ENCODE measurements at regions not wholly inside any gene's neighbourhood (a gene's known extent, or its start where the extent isn't known, plus 50 kb on each side); places are given as distances from the start of the nearest gene placed in this dataset.
"Not testable (repeated sequence)": the region's sequence is repeated elsewhere in the genome, so short reads cannot be mapped to it uniquely, and the experiment has no call there.

GRCh38 chr2:167336213-167336612 lies 447.9 kb downstream of the XIRP2 start:
- no peak for DNase-seq (ENCODE audit: low read depth in 4 of 6, low spot score in 6 of 6)
- WGBS (ENCODE audit: insufficient coverage) = no CpG with 5 or more reads among the region's 2 CpGs
- no peaks in the 10 kb centered on the region for H3K9me3 ChIP-seq (ENCODE audit: control insufficient read depth, insufficient read depth, low read length)
- H3K4me1 ChIP-seq (ENCODE audit: control insufficient read depth, insufficient read depth, low read length) = peaks cover 9% of the 10 kb centered on the region
- H3K27ac ChIP-seq (ENCODE audit: low read depth, low read length) = no peak overlapping the region
- H3K36me3 ChIP-seq (ENCODE audit: control insufficient read depth, insufficient read depth, low read length) = no peaks in the 10 kb centered on the region
- H3K4me3 ChIP-seq (ENCODE audit: low read depth, low read length) = no peak overlapping the region
- no peaks in the 10 kb centered on the region for H3K27me3 ChIP-seq (ENCODE audit: control insufficient read depth, insufficient read depth, low read length)

DNA sequence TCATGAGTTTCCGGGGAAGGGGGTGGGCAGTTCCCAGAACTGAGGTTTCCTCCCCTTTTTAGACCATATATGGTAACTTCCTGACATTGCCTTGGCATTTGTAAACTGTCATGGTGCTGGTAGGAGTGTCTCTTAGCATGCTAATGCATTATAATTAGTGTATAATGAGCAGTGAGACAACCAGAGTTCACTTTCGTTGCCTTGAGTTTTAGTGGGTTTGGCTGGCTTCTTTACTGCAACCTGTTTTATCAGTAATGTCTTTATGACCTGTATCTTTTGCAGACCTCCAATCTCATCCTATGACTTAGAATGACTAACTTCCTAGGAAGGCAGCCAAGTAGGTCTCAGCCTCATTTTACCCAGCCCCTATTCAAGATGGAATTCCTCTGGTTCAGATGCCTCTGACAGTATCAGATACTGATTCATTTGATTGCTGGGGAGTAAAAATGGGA lies 447.3 kb downstream of the XIRP2 start:
- H3K4me3 ChIP-seq (ENCODE audit: low read depth, low read length) = no peak overlapping the region
- H3K27me3 ChIP-seq (ENCODE audit: control insufficient read depth, insufficient read depth, low read length) = no peaks in the 10 kb centered on the region
- H3K9me3 ChIP-seq (ENCODE audit: control insufficient read depth, insufficient read depth, low read length) = no peaks in the 10 kb centered on the region
- peaks cover 10% of the 10 kb centered on the region for H3K4me1 ChIP-seq (ENCODE audit: control insufficient read depth, insufficient read depth, low read length)
- WGBS (ENCODE audit: insufficient coverage) = no CpG with 5 or more reads among the region's 2 CpGs
- H3K36me3 ChIP-seq (ENCODE audit: control insufficient read depth, insufficient read depth, low read length) = no peaks in the 10 kb centered on the region
- no peak overlapping the region for H3K27ac ChIP-seq (ENCODE audit: low read depth, low read length)
- no peak for DNase-seq (ENCODE audit: low read depth in 4 of 6, low spot score in 6 of 6)

GRCh38 chr2:167334146-167334742 lies 446.0 kb downstream of the XIRP2 start:
- Histone ChIP-seq H3K27ac (ENCODE audit: low read depth, low read length) (no peak overlapping the region), H3K4me1 (ENCODE audit: control insufficient read depth, insufficient read depth, low read length) (peaks cover 10% of the 10 kb centered on the region), H3K4me3 (ENCODE audit: low read depth, low read length) (no peak overlapping the region), H3K36me3 (ENCODE audit: control insufficient read depth, insufficient read depth, low read length) (no peaks in the 10 kb centered on the region), H3K9me3 (ENCODE audit: control insufficient read depth, insufficient read depth, low read length) (no peaks in the 10 kb centered on the region), H3K27me3 (ENCODE audit: control insufficient read depth, insufficient read depth, low read length) (no peaks in the 10 kb centered on the region)
- DNase-seq (ENCODE audit: low read depth in 4 of 6, low spot score in 6 of 6) = peak in 1 of 6 donors; percentile 63
- WGBS (ENCODE audit: insufficient coverage) = no CpG with 5 or more reads among the region's 1 CpG

- no CpG with 5 or more reads among the region's 3 CpGs for WGBS (ENCODE audit: insufficient coverage)
- Histone ChIP-seq H3K4me1 (ENCODE audit: control insufficient read depth, insufficient read depth, low read length) (peaks cover 10% of the 10 kb centered on the region), H3K27ac (ENCODE audit: low read depth, low read length) (no peak overlapping the region), H3K9me3 (ENCODE audit: control insufficient read depth, insufficient read depth, low read length) (no peaks in the 10 kb centered on the region), H3K36me3 (ENCODE audit: control insufficient read depth, insufficient read depth, low read length) (no peaks in the 10 kb centered on the region), H3K4me3 (ENCODE audit: low read depth, low read length) (no peak overlapping the region), H3K27me3 (ENCODE audit: control insufficient read depth, insufficient read depth, low read length) (no peaks in the 10 kb centered on the region)
- DNase-seq (ENCODE audit: low read depth in 4 of 6, low spot score in 6 of 6) = no peak
Measured at GRCh38 chr2:167333245-167333644, 445.0 kb downstream of the XIRP2 start.

- 70% methylated on average over 2 of the region's 2 CpGs for WGBS (ENCODE audit: insufficient coverage)
- H3K36me3 ChIP-seq (ENCODE audit: control insufficient read depth, insufficient read depth, low read length) = no peaks in the 10 kb centered on the region
- H3K4me1 ChIP-seq (ENCODE audit: control insufficient read depth, insufficient read depth, low read length) = peaks cover 10% of the 10 kb centered on the region
Measured at GRCh38 chr2:167332358-167332757, 444.1 kb downstream of the XIRP2 start.

GRCh38 chr2:167331636-167332232 lies 443.5 kb downstream of the XIRP2 start:
- DNase-seq (ENCODE audit: low read depth in 4 of 6, low spot score in 6 of 6) = peak in 1 of 6 donors; percentile 22
- Histone ChIP-seq H3K36me3 (ENCODE audit: control insufficient read depth, insufficient read depth, low read length) (no peaks in the 10 kb centered on the region), H3K9me3 (ENCODE audit: control insufficient read depth, insufficient read depth, low read length) (no peaks in the 10 kb centered on the region), H3K4me1 (ENCODE audit: control insufficient read depth, insufficient read depth, low read length) (peaks cover 10% of the 10 kb centered on the region), H3K27me3 (ENCODE audit: control insufficient read depth, insufficient read depth, low read length) (no peaks in the 10 kb centered on the region), H3K4me3 (ENCODE audit: low read depth, low read length) (no peak overlapping the region), H3K27ac (ENCODE audit: low read depth, low read length) (no peak overlapping the region)
- WGBS (ENCODE audit: insufficient coverage) = 33% methylated on average over 4 of the region's 5 CpGs

More at GRCh38 chr2:167332358-167332757, 444.1 kb downstream of the XIRP2 start:
- Histone ChIP-seq H3K27me3 (ENCODE audit: control insufficient read depth, insufficient read depth, low read length) (no peaks in the 10 kb centered on the region), H3K27ac (ENCODE audit: low read depth, low read length) (no peak overlapping the region), H3K9me3 (ENCODE audit: control insufficient read depth, insufficient read depth, low read length) (no peaks in the 10 kb centered on the region), H3K4me3 (ENCODE audit: low read depth, low read length) (no peak overlapping the region)
- DNase-seq (ENCODE audit: low read depth in 4 of 6, low spot score in 6 of 6) = no peak

DNA sequence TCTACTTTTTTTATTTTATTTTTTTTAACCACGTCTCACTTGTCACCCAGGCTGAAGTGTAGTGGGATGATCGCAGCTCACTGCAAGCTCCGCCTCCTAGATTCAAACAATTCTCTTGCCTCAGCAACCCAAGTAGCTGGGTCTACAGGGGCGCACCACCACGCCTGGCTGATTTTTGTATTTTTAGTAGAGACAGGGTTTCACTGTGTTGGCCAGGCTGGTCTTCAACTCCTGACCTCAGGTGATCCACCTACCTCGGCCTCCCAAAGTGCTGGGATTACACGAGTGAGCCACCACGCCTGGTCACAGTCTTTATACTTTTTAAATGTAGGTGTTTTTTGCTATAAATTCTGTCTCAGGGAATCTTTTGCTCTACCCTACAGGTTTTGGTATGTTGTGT lies 440.5 kb downstream of the XIRP2 start:
- 100% methylated on average over 2 of the region's 8 CpGs for WGBS (ENCODE audit: insufficient coverage)
- H3K9me3 ChIP-seq (ENCODE audit: control insufficient read depth, insufficient read depth, low read length); H3K36me3 ChIP-seq (ENCODE audit: control insufficient read depth, insufficient read depth, low read length); H3K4me3 ChIP-seq (ENCODE audit: low read depth, low read length); DNase-seq (ENCODE audit: low read depth in 4 of 6, low spot score in 6 of 6); H3K27ac ChIP-seq (ENCODE audit: low read depth, low read length); H3K27me3 ChIP-seq (ENCODE audit: control insufficient read depth, insufficient read depth, low read length): not testable (repeated sequence)
- H3K4me1 ChIP-seq (ENCODE audit: control insufficient read depth, insufficient read depth, low read length) = peaks cover 10% of the 10 kb centered on the region

DNA sequence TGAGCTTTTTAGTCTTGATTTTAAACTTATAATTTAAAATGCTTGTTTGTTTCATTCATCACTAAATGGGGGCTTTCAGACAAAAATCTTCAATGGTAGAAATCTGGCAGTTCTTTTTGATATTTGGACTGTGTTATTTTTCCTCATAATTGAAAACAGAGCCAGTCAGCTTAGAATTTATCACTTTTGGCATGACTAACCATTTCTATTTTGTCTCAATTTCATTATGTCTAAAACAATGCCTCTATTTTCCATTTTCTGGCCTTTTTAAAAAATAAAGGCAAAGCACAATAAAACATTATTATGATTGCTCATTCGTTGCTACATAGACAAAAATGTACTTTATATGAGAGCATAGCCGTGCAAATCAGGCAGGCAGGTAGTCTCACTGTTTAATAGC lies 434.5 kb downstream of the XIRP2 start:
- Histone ChIP-seq H3K4me1 (ENCODE audit: control insufficient read depth, insufficient read depth, low read length) (no peaks in the 10 kb centered on the region), H3K9me3 (ENCODE audit: control insufficient read depth, insufficient read depth, low read length) (no peaks in the 10 kb centered on the region), H3K27ac (ENCODE audit: low read depth, low read length) (no peak overlapping the region), H3K4me3 (ENCODE audit: low read depth, low read length) (no peak overlapping the region), H3K36me3 (ENCODE audit: control insufficient read depth, insufficient read depth, low read length) (no peaks in the 10 kb centered on the region), H3K27me3 (ENCODE audit: control insufficient read depth, insufficient read depth, low read length) (no peaks in the 10 kb centered on the region)
- no peak for DNase-seq (ENCODE audit: low read depth in 4 of 6, low spot score in 6 of 6)
- 40% methylated on average over 1 of the region's 2 CpGs for WGBS (ENCODE audit: insufficient coverage)

DNA sequence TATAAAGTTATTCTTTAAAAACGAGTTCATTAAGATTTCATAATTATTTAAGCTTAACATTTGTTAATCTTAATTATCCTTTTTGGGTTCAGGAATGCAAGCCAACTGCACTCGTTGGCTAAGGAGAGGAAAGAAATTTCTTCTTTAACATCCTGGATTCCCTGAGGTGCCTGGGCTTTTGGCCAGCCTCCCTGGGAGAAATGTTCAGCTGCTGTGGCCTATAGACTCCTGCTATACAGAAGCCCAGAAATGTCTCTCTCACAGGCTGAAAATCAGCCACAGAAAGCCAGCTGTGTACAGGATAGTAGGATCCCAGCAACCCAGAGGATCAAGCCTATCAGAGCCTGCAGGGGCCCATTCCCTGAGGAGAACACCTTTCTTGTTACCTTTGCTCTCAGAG lies 430.3 kb downstream of the XIRP2 start:
- Histone ChIP-seq H3K36me3 (ENCODE audit: control insufficient read depth, insufficient read depth, low read length) (no peaks in the 10 kb centered on the region), H3K27me3 (ENCODE audit: control insufficient read depth, insufficient read depth, low read length) (no peaks in the 10 kb centered on the region), H3K4me3 (ENCODE audit: low read depth, low read length) (no peak overlapping the region), H3K4me1 (ENCODE audit: control insufficient read depth, insufficient read depth, low read length) (no peaks in the 10 kb centered on the region), H3K9me3 (ENCODE audit: control insufficient read depth, insufficient read depth, low read length) (no peaks in the 10 kb centered on the region), H3K27ac (ENCODE audit: low read depth, low read length) (peak overlapping the region; percentile 22)
- 20% methylated on average over 1 of the region's 2 CpGs for WGBS (ENCODE audit: insufficient coverage)
- DNase-seq (ENCODE audit: low read depth in 4 of 6, low spot score in 6 of 6) = peak in 1 of 6 donors; percentile 48

DNA sequence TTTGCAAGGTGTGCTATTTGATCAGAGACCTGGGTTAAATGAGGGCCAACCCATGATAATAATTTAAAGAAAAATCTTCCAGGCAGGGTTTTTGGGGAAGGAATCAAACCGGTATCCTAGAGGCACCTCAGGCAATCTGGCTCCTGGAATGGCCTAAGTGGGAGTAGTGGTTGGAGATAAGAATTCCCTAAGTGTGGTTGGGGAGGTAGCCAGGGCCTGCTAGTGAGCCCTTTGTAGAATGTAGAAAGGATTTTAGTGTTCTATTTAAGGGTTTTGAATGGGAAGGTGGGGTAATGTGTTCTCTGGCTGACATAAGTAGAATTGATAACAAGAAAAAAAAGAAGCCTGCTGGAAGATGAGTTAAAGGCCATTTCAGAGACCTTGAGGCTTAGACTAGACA lies 422.2 kb downstream of the XIRP2 start:
- no CpG with 5 or more reads among the region's 1 CpG for WGBS (ENCODE audit: insufficient coverage)
- no peak overlapping the region for H3K27ac ChIP-seq (ENCODE audit: low read depth, low read length)
- no peak for DNase-seq (ENCODE audit: low read depth in 4 of 6, low spot score in 6 of 6)

More for the DNA sequence above, 422.2 kb downstream of the XIRP2 start:
- H3K4me1 ChIP-seq (ENCODE audit: control insufficient read depth, insufficient read depth, low read length) = no peaks in the 10 kb centered on the region
- no peak overlapping the region for H3K4me3 ChIP-seq (ENCODE audit: low read depth, low read length)
- no peaks in the 10 kb centered on the region for H3K9me3 ChIP-seq (ENCODE audit: control insufficient read depth, insufficient read depth, low read length)
- H3K36me3 ChIP-seq (ENCODE audit: control insufficient read depth, insufficient read depth, low read length) = no peaks in the 10 kb centered on the region
- H3K27me3 ChIP-seq (ENCODE audit: control insufficient read depth, insufficient read depth, low read length) = no peaks in the 10 kb centered on the region

All from spinal cord (tissue), 9 donors.